Adrenal gland (tissue), 9 donors: ENCODE measurements at regions not wholly inside any gene's neighbourhood (a gene's known extent, or its start where the extent isn't known, plus 50 kb on each side); places are given as distances from the start of the nearest gene placed in this dataset.

Source experiments
- DNase-seq, 7 donors: peaks; one replicate each; pipeline ENCODE4 v3.0.0-alpha.2; 2019 to 2020
- H3K27ac ChIP-seq, 5 donors: fragments of 200-600 bp; sonication (generic) in 4 of 5; 1 replicate in 3 of 5; 2 replicates in 2 of 5; pipeline versions ENCODE4 v1.5.1 to v1.8.0; 2016 to 2020; ENCODE audit warnings: mild to moderate bottlenecking in 1 of 5
- H3K27me3 ChIP-seq: fragments of 200-600 bp; 2 replicates; pipeline ENCODE4 v1.8.0; 2021
- H3K36me3 ChIP-seq, 2 donors: fragments of 200-600 bp; replicated peaks in 1 of 2; 1 replicate in 1 of 2; 2 replicates in 1 of 2; pipeline versions ENCODE4 v1.5.1 to v1.8.0; 2018 to 2022
- H3K4me1 ChIP-seq, 2 donors: fragments of 200-600 bp; replicated peaks in 1 of 2; 1 replicate in 1 of 2; 2 replicates in 1 of 2; pipeline versions ENCODE4 v1.5.1 to v1.8.0; 2018 to 2021
- H3K4me3 ChIP-seq, 4 donors: fragments of 200-600 bp; sonication (generic) in 3 of 4; one replicate each; pipeline ENCODE4 v1.5.1; 2016 to 2018
- H3K9me3 ChIP-seq, 3 donors: fragments of 200-600 bp; sonication (generic) in 1 of 3; replicated peaks in 1 of 3; 1 replicate in 2 of 3; 2 replicates in 1 of 3; pipeline versions ENCODE4 v1.5.1 to v1.8.0; 2016 to 2021
- CTCF ChIP-seq, 6 experiments: fragments of 450-650 bp in 4 of 6; fragments of 200-600 bp in 2 of 6; sonication (generic) in 1 of 6; IDR thresholded peaks; 1 replicate in 5 of 6; 2 replicates in 1 of 6; pipeline versions ENCODE4 v1.5.1 to v1.8.0; 2016 to 2021; ENCODE audit warnings: antibody characterized with exemption in 6 of 6, mild to moderate bottlenecking in 2 of 6, moderate library complexity in 1 of 6
- POLR2A ChIP-seq, 2 donors: fragments of 450-650 bp; IDR thresholded peaks; one replicate each; pipeline ENCODE4 v1.6.1; 2017; ENCODE audit warnings: antibody characterized with exemption in 2 of 2, mild to moderate bottlenecking in 2 of 2, moderate library complexity in 1 of 2
- WGBS, 4 donors: extraction: QIAGEN DNeasy Blood & Tissue Kit in 2 of 4; methylation state at CpG; one replicate each; pipeline versions ENCODE4 v1.1.5 to v1.1.7; 2013 to 2017; 5-methylcytosine and 5-hydroxymethylcytosine counted together
- intact Hi-C, 2 donors: fragments of 100-400 bp; cut with DNase I; formaldehyde crosslinking; loops; one replicate each; pipeline versions ENCODE4 v1.14.1 to v1.15.0; 2022 to 2023
- donor health status: healthy with polysubstance abuse.
- donor health status: Bipolar disorder and iron deficiency.
- donor health status: DM: yes; HTN: yes; CAD: no.
- donor health status: DM: no; HTN: no; CAD: no.
- donor health status: DM: no; HTN: no; CAD: no.

GRCh38 chr6:137589067-137589848, 95.1 kb upstream of the OLIG3 start:
- Histone ChIP-seq H3K27ac (no peak overlapping the region), H3K27me3 (peaks cover 6% of the 10 kb centered on the region), H3K4me1 (no peaks in the 10 kb centered on the region), H3K9me3 (no peaks in the 10 kb centered on the region), H3K36me3 (no peaks in the 10 kb centered on the region), H3K4me3 (no peak overlapping the region)
- TF ChIP-seq POLR2A (IDR thresholded peaks at IDR 0.05), result no peak
- TF ChIP-seq CTCF (IDR thresholded peaks at IDR 0.05), result peak; percentile 11 to 48 (median 34)
- DNase-seq, result peak in 4 of 7 donors; percentile 17 to 39 (median 32)
- intact Hi-C loops, result no loop called here
- WGBS, 4 donors, result 53 to 70% (median 64%) methylated on average over 4 to 9 of the region's 9 CpGs

- no peak for DNase-seq
- H3K9me3 ChIP-seq, result no peaks in the 10 kb centered on the region
- H3K4me3 ChIP-seq, result no peak overlapping the region
- H3K27ac ChIP-seq, result no peak overlapping the region
- no peaks in the 10 kb centered on the region for H3K4me1 ChIP-seq
- TF ChIP-seq POLR2A (IDR thresholded peaks at IDR 0.05), result no peak
- no peak for TF ChIP-seq CTCF (IDR thresholded peaks at IDR 0.05)
- H3K36me3 ChIP-seq, result no peaks in the 10 kb centered on the region
- peaks cover 1% of the 10 kb centered on the region for H3K27me3 ChIP-seq
- intact Hi-C loops, result no loop called here
Measured at GRCh38 chr6:137590684-137591083, 96.5 kb upstream of the OLIG3 start.

GRCh38 chr6:137601471-137601870, 107.3 kb upstream of the OLIG3 start:
- Histone ChIP-seq H3K4me3 (no peak overlapping the region), H3K36me3 (no peaks in the 10 kb centered on the region), H3K9me3 (no peaks in the 10 kb centered on the region), H3K4me1 (no peaks in the 10 kb centered on the region), H3K27ac (no peak overlapping the region), H3K27me3 (peaks cover 26% of the 10 kb centered on the region)
- DNase-seq, result no peak
- intact Hi-C loops, result no loop called here
- 75 to 84% (median 78%) methylated on average over 4 of the region's 4 CpGs for WGBS, 4 donors
- no peak for TF ChIP-seq POLR2A (IDR thresholded peaks at IDR 0.05)
- no peak for TF ChIP-seq CTCF (IDR thresholded peaks at IDR 0.05)

- Histone ChIP-seq H3K4me1 (no peaks in the 10 kb centered on the region), H3K36me3 (no peaks in the 10 kb centered on the region), H3K27me3 (peaks cover 31% of the 10 kb centered on the region), H3K27ac (no peak overlapping the region), H3K9me3 (no peaks in the 10 kb centered on the region), H3K4me3 (no peak overlapping the region)
- DNase-seq, result no peak
- 44 to 54% (median 47%) methylated on average over 9 of the region's 9 CpGs for WGBS, 4 donors
- TF ChIP-seq CTCF (IDR thresholded peaks at IDR 0.05) (no peak), POLR2A (IDR thresholded peaks at IDR 0.05) (no peak)
- intact Hi-C loops, result no loop called here
Measured at GRCh38 chr6:137602313-137603197, 108.4 kb upstream of the OLIG3 start.
